HEK293T (cell line): ENCODE measurements at regions not wholly inside any gene's neighbourhood (a gene's known extent, or its start where the extent isn't known, plus 50 kb on each side); places are given as distances from the start of the nearest gene placed in this dataset.

Source experiments
- FOXM1 ChIP-seq: fragments of 450-650 bp; IDR thresholded peaks from 2 replicates; pipeline ENCODE4 v1.6.1; 2017; ENCODE audit warnings: mild to moderate bottlenecking, borderline replicate concordance
- ZNF384 ChIP-seq: fragments of 450-650 bp; IDR thresholded peaks from 2 replicates; pipeline ENCODE4 v1.6.1; 2016

- TF ChIP-seq ZNF384 (no peak), FOXM1 (no peak)
Observed at GRCh38 chr12:23025372-23026016, 400.5 kb downstream of the ETNK1 start.
